GM23248 (cell line): ENCODE measurements at regions not wholly inside any gene's neighbourhood (a gene's known extent, or its start where the extent isn't known, plus 50 kb on each side); places are given as distances from the start of the nearest gene placed in this dataset.

ENCODE experiments used
- EZH2 ChIP-seq: fragments of 200-600 bp; sonication (generic); IDR thresholded peaks from 2 replicates; pipeline ENCODE4 v1.6.1; 2018; ENCODE audit warnings: antibody characterized with exemption, mild to moderate bottlenecking; ENCODE audit not compliant: insufficient read depth, poor library complexity, severe bottlenecking
- EZH2phosphoT487 ChIP-seq: fragments of 200-600 bp; sonication (generic); IDR thresholded peaks from 2 replicates; pipeline ENCODE4 v1.6.1; 2018; ENCODE audit warnings: antibody characterized with exemption, moderate library complexity, mild to moderate bottlenecking, low read depth; ENCODE audit not compliant: insufficient read depth

- TF ChIP-seq EZH2 (no peak), EZH2phosphoT487 (no peak)
These were observed 75.6 kb upstream of the STAM2 start for GRCh38 chr2:152251211-152251610.
